NOMO-1 treated with DMSO at 0.1 percent for 48 hours (cell line): ENCODE measurements at regions not wholly inside any gene's neighbourhood (a gene's known extent, or its start where the extent isn't known, plus 50 kb on each side); places are given as distances from the start of the nearest gene placed in this dataset.
"Not testable (repeated sequence)": the region's sequence is repeated elsewhere in the genome, so short reads cannot be mapped to it uniquely, and the experiment has no call there.

ENCODE experiments used
- DNase-seq: peaks from one replicate; lab custom pipeline; 2025; ENCODE audit not compliant: unreplicated experiment; lab: John Stamatoyannopoulos, UW

DNA sequence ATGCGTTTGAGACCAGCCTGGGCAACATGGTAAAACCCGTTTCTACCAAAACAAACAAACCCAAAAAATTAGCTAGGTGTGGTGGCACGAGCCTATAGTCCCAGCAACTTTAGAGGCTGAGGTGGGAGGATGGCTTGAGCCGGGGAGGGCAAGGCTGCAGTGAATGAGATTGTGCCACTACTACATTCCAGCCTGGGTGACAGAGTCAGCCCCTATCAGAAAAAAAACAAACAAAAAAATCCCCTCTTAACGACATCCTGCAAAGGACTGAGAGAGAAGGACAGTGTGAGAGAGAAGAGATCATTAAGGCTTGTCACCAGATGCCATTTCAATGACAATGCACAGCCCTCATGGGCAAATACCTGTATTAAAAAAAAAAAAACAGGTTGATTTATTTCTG, 266.7 kb upstream of the ATP10A start:
- DNase-seq, result no peak

DNA sequence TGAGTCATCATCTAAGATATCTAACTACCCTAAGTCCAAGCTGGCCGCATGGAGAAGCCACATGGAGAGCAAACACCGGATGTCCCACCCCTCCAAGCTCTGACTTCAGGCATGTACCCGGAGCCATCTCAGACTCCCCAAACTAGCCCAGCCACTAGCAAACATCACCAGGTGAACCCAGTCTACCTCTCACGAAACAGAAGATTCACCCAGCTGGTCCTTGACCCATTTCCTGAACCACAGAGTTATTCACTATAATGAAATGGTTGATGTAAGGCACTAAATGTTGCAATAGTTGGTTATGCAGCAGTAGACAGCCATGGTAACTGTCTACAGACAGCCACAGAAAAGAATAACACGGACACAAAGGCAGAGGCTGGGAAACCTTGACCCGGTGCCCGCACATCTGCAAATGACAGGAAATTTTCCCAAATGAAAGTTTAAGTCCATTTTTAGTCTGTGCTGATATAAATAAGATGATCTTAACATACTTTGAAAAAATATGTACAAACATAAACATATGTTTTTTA, 265.5 kb upstream of the ATP10A start:
- DNase-seq, result no peak

DNA sequence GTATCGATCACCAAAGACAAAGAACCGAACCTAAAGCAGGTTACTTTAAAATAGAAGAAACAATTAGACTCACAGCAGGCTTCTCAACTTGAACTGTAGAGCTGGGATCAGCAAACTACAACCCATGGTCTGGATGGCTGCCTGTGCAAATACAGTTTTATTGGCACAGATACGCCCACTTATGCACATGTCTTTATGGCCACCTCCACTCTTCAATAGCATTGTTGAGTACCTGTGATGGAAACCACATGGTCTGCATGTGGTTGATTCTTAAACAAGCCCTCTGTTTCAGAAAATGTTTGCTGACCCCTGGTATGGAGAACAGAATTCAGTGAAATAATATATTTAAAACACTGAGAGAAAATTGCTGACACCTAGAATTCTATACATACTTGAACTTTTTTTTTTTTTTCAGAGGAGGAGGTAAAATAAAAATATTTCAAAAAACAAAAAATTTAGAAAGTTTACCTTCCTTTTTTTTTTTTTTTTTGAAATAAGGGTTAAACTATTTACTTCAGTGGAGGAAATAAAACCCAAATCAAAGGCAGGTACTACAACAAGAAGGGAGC, 263.8 kb upstream of the ATP10A start:
- DNase-seq, result no peak

DNA sequence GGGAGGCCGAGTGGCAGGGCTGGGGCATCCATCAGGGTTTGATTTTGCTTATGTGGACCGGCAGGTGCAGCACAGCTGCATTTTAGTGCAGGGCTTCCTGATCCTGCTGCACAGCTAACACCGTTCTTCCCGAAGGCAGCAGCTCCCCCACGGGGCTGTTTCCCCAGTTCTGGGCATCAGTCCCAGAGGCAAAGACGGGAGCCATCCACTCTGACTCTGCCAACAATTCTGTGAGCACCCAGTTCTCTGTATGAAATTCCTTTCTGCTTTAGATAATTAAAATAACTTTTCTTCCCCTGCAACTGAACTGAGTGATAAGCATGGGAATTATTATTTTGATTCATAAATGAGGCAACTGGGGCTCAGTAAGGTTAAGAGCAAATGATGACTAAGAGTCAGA, 262.9 kb upstream of the ATP10A start:
- DNase-seq, result no peak

DNA sequence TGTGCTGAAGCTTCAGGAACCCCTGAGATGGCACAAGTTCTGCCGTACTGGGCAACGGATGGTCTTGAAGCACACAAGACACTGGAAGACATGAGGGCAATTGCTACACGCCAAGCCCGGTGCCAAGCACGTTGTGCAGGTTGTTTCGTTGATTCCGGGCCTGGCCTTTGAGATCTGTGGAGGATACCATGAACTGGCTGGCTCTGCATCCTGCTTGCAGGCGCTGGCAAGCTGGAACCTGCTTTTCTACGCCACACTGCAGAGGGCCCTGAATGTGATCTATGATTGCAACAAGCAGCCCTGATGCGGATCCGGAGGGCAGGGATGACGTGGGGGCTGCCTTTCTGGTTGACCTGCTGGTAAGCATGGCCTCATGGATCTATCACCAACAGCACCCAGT, 262.5 kb upstream of the ATP10A start:
- no peak for DNase-seq

DNA sequence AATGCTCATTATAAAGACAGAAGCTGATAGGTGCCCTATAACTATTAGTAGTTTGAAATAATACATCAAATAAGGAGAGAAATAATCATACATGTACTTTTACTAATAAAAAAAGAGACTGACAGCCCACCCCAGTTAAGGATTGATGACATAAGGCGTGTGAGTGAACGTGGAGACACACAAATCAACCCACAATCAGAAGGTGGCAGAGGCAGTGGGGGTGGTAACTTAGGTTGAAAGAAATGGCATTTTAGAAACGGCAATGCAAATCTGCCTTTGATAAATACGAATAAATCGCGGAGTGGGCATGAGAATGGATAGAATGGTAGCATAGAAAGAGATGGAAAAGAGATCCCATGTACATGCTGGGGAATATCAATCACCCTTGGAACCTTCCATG, 256.2 kb upstream of the ATP10A start:
- no peak for DNase-seq

DNA sequence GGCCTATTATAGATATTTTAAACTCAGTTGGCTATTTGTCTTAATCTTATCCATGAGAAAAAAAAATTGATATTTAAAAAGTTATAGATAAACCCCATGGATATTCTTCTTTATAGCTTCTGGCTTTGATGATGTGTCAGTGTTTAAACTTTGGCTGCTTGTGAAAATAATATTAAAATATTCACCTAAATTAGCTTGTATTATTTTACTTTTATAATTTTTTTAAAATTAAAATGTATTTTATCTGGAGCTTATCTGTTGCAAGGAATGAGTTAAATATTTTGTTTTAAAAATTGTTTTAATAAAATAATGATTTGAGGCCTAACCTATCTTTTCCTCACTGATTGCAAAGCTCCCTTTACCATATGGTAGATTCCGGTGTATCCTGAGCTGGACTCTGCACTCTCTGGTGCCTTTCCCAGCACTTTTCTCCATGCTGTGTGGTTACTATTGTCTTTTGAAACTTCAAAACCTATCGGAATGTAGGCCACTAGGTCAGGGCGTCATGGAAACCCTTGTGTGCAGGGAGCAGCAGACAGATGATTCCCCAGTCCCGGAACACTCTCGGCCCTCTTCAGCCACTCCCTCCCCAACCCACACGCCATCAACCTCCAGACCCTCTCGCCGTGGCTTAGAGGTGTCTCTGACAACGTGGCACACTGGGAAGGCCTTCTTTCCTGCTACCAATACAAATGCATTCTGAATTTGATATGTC, 252.3 kb upstream of the ATP10A start:
- DNase-seq, result no peak

DNA sequence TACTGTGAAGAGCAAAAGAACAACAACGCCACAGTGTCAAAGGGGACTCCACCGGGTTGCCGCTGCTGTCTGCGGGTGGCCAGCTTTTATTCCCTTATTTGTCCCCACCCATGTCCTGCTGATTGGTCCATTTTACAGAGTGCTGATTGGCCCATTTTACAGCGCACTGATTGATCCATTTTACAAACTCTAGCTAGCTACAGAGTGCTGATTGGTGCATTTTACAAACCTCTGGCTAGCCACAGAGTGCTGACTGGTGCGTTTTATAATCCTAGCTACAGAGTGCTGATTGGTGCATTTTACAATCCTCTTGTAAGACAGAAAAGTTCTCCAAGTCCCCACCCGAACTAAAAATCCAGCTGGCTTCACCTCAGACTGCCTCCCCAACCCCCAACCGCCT, 251.0 kb upstream of the ATP10A start:
- not testable (repeated sequence) for DNase-seq

DNA sequence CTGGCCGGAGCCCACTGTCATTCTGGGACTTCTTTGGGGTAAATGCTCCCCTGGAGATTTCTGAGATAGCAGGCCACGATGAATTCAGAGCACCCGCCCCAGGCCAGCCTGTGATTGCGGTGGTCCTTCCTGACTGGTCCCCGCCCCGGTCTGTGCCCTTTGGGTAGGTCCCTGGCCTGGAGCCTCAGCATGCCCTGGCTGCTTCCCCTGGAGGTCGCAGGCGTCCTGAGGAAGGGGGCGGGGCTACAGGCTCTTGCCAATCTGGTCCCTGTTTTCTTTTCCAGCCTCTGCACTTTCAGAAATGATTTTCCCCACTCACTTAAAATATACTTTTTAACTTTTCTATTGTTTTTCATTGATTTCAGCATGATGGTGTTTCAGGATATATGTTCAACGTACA, 250.2 kb upstream of the ATP10A start:
- no peak for DNase-seq

DNA sequence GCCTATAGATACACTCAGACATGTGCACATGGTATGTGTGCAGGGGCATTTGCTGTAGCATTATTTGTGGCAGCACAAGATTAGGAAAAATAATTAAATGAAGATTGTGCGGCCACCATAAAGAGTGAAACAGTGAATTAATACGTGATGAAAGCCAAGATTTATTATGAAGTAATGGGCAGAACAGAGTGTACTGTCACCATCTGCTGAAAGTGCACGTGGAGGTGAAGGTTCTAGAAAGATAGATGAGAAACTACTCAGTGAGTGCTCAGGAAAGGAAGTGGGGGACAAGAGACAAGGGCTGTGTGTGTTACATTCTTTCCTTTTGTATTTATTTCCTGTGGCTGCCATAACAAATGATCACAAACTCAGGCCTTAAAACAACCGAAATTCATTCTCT, 246.1 kb upstream of the ATP10A start:
- no peak for DNase-seq

DNA sequence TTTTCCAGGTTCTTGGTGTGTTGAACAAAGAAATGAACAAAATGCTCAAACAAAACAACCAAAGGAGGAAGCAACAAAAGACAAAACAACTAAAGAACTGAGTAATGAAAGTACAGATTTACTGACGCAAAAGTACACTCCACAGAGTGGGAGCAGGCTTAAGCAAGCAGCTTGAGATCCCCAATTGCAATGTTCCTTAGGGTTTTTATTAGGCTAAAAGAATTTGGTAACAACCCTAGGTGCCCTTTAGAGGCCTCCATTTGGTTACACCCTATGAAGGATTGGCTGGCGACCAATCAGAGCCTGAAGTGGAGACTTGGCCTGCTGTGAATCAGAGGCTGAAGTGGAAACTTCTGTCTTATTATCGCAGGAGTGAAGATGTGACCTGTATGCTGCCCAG, 243.4 kb upstream of the ATP10A start:
- no peak for DNase-seq

DNA sequence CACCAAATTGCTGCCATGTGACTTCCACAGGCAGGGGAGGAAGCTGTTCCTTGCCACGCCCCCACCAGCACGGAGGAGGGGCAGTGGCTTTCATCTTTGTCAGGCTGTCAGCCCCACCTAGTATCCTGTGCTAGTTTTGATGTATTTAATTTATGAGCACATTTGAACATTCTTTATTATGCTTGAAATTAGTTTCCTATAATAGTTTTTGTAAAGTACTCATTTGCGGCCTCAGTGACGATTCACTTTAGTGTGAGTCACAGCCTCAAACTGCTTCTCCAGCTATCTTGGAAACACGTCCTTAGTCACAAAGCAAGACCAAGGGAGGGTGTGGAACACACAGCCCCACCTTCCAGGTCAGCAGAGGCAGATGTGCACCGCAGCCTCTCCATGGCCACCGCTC, 239.9 kb upstream of the ATP10A start:
- peak; percentile 18 for DNase-seq

DNA sequence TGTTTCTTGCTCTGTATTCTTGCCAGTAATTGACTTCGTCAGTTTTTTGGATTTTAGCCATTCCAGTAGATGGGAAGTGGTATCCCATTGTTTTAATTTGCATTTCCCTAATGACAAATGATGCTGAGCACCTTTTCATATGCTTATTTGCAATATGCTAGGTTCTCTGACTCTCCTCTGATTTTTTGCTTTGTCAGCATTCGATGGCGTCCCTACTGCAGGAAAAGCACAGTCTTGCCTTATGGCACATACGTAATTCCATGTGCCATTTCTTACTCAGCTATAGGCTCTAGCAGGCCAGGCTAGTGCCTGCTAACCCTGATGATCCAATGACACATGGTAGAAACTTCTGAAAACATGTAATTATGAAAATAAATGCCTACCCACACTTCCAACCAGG, 239.2 kb upstream of the ATP10A start:
- no peak for DNase-seq

DNA sequence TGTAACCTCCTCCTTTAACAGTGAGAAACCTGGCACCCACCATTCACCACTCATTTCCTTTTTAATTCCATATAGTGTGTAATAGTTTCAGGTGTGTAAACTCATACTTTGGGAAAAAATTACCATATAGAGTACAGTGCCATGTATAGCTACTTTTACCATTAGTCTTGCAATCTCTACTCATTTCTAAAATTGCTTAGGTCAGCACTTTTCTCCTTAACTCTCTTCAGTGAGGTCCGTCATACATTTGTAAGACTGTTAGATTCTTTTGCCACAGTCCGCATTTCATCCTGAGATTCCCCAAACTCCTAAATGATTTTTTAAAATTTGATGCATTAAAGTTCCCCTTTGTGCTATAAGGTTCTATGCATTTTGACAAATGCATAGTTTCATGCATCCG, 238.3 kb upstream of the ATP10A start:
- DNase-seq, result no peak

DNA sequence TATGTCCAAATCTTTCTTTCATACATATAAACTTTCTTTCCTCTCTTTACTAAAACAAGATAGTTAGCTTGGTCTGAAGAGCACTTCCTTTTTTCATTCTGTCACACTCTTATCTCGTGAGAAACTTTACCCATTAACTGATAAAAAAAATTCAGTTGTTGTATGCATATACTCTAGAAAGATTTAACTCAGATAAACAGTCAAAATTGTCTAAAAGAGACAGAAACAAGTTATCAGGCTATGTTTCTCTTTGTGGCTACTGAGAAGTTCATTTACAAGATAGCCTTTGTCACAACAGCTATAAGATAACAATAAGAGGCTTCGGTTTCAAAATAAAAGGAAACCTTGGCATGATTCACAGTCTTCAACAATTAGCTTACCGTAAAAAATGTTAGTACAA, 235.7 kb upstream of the ATP10A start:
- DNase-seq, result no peak

DNA sequence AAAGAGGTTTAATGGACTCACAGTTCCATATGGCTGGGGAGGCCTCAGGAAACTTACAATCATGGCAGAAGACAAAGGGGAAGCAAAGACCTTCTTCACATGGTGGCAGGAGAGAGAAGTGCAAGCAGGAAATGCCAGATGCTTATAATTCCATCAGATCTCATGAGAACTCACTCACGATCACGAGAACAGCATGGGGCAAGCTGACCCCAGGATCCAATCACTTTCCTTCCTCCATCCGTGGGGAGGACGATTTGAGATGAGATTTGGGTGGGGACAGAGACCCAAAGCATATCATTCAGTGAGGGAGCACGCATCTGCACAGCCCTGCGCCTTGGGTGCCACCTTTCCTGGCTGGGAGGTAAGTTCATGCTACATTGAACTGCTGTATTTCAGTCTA, 234.1 kb upstream of the ATP10A start:
- no peak for DNase-seq

DNA sequence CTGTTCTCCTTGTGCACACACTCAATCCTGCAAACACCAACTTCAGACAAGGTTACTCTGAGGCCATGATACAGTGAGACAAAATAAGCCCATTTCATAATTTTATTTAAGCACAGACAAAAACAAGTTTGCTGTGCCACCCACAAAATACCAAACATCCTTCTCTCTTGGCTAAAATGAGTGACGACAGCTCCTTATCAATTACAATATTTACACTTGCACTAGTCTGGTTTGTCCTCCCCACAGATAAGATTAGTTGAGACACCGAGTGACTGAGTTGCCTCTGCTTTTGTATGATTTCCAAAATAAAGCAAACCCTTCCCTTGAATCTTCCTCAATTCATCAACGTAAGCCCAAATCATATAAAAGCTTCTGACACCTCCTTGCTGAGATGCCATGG, 233.5 kb upstream of the ATP10A start:
- DNase-seq, result no peak

DNA sequence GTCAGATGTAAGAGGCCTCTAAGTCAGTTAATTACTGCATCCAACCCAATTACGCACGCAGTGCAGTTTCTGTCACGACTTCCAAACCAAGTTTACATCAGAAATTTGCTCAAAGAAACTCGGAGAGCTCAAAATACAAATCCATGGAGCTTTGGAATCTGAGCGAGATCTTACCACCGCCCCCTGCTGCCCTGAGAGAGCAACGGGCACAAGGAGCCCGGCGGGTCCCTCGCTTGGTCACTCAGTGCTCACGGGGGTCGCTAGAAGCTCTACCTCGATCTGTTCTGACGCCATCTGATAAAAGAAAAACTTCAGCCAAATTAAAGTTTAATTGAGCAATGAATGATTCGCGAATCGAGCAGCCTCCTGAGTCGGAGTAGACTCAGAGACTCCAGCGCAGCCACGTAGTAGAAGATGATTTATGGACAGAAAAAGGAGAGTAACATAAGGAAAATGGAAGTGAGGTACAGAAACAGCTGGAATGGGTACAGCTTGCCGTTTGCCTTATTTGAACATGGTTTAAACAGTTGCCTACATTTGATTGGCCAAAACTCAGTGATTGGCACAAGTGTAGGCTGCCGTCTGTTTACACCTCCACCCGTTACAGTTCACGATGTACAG, 232.7 kb upstream of the ATP10A start:
- no peak for DNase-seq

DNA sequence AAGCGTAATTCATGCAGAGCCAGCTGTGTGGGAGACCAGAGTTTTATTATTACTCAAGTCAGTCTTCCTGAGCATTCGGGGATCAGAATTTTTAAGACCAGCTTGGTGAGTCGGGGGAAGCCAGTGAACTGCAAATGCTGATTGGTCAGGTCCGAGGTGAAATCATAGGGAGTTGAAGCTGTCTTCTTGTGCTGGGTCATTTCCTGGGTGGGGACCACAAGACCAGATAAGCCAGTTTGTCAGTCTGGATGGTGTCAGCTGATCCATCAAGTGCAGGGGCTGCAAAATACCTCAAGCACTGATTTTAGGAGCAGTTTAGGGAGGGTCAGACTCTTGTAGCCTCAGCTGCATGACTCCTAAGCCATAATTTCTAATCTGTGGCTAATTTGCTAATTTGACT, 228.1 kb upstream of the ATP10A start:
- no peak for DNase-seq

DNA sequence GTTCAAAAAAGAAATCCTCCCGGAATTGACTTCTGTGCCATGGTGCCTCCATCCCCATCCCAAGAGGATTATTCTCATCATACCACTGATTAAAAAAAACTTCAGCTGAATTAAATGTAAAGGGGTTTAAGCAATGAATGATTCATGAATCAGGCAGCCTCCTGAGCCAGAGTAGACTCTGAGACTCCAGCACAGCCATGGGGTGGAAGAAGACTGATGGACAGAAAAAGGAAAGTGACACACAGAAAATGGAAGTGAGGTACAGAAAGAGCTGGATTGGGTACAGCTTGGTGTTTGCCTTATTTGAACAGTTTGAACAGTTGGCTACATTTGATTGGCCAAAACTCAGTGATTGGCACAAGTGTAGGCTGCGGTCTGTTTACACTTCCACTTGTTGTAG, 224.8 kb upstream of the ATP10A start:
- DNase-seq, result no peak

DNA sequence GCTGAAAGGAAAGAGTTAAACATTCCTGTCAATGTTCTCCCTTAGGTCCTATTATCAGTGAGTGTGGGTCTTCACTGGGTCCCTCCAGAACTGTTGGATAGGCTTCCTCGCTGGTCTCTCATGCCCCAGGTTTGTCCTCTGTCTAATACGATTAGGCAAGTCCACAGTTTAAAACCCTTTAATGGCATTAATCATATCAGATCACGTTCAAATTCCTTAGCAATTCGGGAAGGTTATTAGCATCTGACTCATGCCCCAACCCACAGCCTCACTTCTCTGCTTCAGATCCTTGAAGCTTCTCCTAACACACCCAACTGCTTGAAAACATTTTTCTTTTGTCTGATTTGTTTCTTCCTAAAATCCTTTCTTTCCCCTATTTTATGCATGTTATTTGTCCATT, 224.3 kb upstream of the ATP10A start:
- DNase-seq, result no peak

DNA sequence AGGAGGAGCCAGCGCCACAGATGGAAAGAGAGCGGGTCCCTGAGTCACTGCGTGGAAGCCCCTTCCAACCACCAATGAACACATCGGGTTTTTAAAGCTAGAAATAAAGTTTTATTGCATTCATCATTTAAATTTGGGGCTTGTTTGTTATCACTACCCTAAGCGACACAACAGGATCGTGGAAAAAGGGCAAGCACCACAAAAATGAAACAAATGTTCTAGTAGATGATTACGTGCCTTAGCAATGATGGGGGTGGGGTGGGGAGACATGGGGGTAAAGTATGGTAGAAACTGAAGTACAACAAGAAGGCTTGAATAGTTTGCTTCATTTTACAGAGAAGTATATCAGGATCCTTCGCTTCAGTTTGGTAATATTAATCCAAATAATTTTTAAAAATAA, 221.6 kb upstream of the ATP10A start:
- no peak for DNase-seq

DNA sequence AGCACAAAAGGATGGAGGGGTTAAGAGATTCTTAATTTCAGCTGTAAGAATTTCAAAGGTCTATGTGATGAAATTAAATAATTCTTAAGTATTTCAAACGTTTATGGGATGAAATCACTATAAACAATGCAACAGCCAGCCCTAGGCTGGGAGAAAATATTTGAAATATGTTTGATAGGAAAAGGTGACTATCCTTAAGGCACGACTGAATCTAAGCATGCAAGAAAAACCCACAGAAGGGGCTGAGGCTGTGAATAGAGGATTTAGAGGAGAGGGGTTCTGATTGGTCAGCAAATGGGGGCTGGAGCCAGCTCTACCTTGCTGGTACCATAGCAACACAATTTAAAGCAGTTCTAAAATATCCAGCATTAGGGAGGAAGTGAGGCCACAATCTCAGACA, 220.8 kb upstream of the ATP10A start:
- no peak for DNase-seq
